ENCODE measurements at regions not wholly inside any gene's neighbourhood (a gene's known extent, or its start where the extent isn't known, plus 50 kb on each side); places are given as distances from the start of the nearest gene placed in this dataset.

GRCh38 chr16:26334218-26335111, 642.7 kb downstream of the HS3ST4 start:
- Mint-ChIP-seq H3K27ac (no peak overlapping the region), H3K4me3 (no peak overlapping the region), H3K9me3 (no peaks in the 10 kb centered on the region), H3K27me3 (ENCODE audit: low read depth) (no peaks in the 10 kb centered on the region), H3K4me1 (ENCODE audit: low read depth) (no peaks in the 10 kb centered on the region), H3K36me3 (ENCODE audit: low read depth) (no peaks in the 10 kb centered on the region)
- DNase-seq (ENCODE audit: low spot score) = no peak

GRCh38 chr16:26335236-26335853, 643.6 kb downstream of the HS3ST4 start:
- no peaks in the 10 kb centered on the region for H3K27me3 Mint-ChIP-seq (ENCODE audit: low read depth)
- no peak overlapping the region for H3K27ac Mint-ChIP-seq
- H3K4me3 Mint-ChIP-seq = no peak overlapping the region
- no peaks in the 10 kb centered on the region for H3K4me1 Mint-ChIP-seq (ENCODE audit: low read depth)
- no peak for DNase-seq (ENCODE audit: low spot score)
- no peaks in the 10 kb centered on the region for H3K9me3 Mint-ChIP-seq
- no peaks in the 10 kb centered on the region for H3K36me3 Mint-ChIP-seq (ENCODE audit: low read depth)

GRCh38 chr16:26342621-26343020, 650.9 kb downstream of the HS3ST4 start:
- H3K9me3 Mint-ChIP-seq = no peaks in the 10 kb centered on the region
- H3K27me3 Mint-ChIP-seq (ENCODE audit: low read depth) = no peaks in the 10 kb centered on the region
- no peaks in the 10 kb centered on the region for H3K36me3 Mint-ChIP-seq (ENCODE audit: low read depth)
- no peak overlapping the region for H3K27ac Mint-ChIP-seq
- DNase-seq (ENCODE audit: low spot score) = no peak
- H3K4me3 Mint-ChIP-seq = no peak overlapping the region
- H3K4me1 Mint-ChIP-seq (ENCODE audit: low read depth) = no peaks in the 10 kb centered on the region

GRCh38 chr16:26344240-26344776, 652.5 kb downstream of the HS3ST4 start:
- Mint-ChIP-seq H3K4me1 (ENCODE audit: low read depth) (no peaks in the 10 kb centered on the region), H3K27me3 (ENCODE audit: low read depth) (no peaks in the 10 kb centered on the region), H3K27ac (no peak overlapping the region), H3K4me3 (no peak overlapping the region), H3K9me3 (no peaks in the 10 kb centered on the region), H3K36me3 (ENCODE audit: low read depth) (no peaks in the 10 kb centered on the region)
- no peak for DNase-seq (ENCODE audit: low spot score)

- no peaks in the 10 kb centered on the region for H3K36me3 Mint-ChIP-seq (ENCODE audit: low read depth)
- no peaks in the 10 kb centered on the region for H3K27me3 Mint-ChIP-seq (ENCODE audit: low read depth)
- no peak overlapping the region for H3K27ac Mint-ChIP-seq
- H3K9me3 Mint-ChIP-seq = no peaks in the 10 kb centered on the region
- no peak for DNase-seq (ENCODE audit: low spot score)
- H3K4me1 Mint-ChIP-seq (ENCODE audit: low read depth) = no peaks in the 10 kb centered on the region
- H3K4me3 Mint-ChIP-seq = no peak overlapping the region
These were observed 653.2 kb downstream of the HS3ST4 start for GRCh38 chr16:26344976-26345375.

GRCh38 chr16:26345966-26346365, 654.2 kb downstream of the HS3ST4 start:
- Mint-ChIP-seq H3K27ac (no peak overlapping the region), H3K27me3 (ENCODE audit: low read depth) (no peaks in the 10 kb centered on the region)

GRCh38 chr16:26348095-26348494, 656.3 kb downstream of the HS3ST4 start:
- Mint-ChIP-seq H3K4me1 (ENCODE audit: low read depth) (no peaks in the 10 kb centered on the region), H3K4me3 (no peak overlapping the region), H3K36me3 (ENCODE audit: low read depth) (no peaks in the 10 kb centered on the region), H3K27ac (no peak overlapping the region), H3K9me3 (no peaks in the 10 kb centered on the region), H3K27me3 (ENCODE audit: low read depth) (no peaks in the 10 kb centered on the region)
- no peak for DNase-seq (ENCODE audit: low spot score)

More at GRCh38 chr16:26345966-26346365, 654.2 kb downstream of the HS3ST4 start:
- no peaks in the 10 kb centered on the region for H3K9me3 Mint-ChIP-seq
- H3K36me3 Mint-ChIP-seq (ENCODE audit: low read depth) = no peaks in the 10 kb centered on the region
- no peak overlapping the region for H3K4me3 Mint-ChIP-seq
- DNase-seq (ENCODE audit: low spot score) = no peak
- no peaks in the 10 kb centered on the region for H3K4me1 Mint-ChIP-seq (ENCODE audit: low read depth)

- Mint-ChIP-seq H3K4me3 (no peak overlapping the region), H3K27me3 (ENCODE audit: low read depth) (no peaks in the 10 kb centered on the region), H3K27ac (no peak overlapping the region), H3K4me1 (ENCODE audit: low read depth) (no peaks in the 10 kb centered on the region), H3K36me3 (ENCODE audit: low read depth) (no peaks in the 10 kb centered on the region), H3K9me3 (peaks cover 6% of the 10 kb centered on the region)
- DNase-seq (ENCODE audit: low spot score) = no peak
These were observed 669.1 kb downstream of the HS3ST4 start for GRCh38 chr16:26360867-26361266.

GRCh38 chr16:26363581-26363980, 671.8 kb downstream of the HS3ST4 start:
- no peaks in the 10 kb centered on the region for H3K36me3 Mint-ChIP-seq (ENCODE audit: low read depth)
- DNase-seq (ENCODE audit: low spot score) = no peak
- no peaks in the 10 kb centered on the region for H3K9me3 Mint-ChIP-seq
- H3K27me3 Mint-ChIP-seq (ENCODE audit: low read depth) = no peaks in the 10 kb centered on the region
- H3K27ac Mint-ChIP-seq = no peak overlapping the region
- H3K4me1 Mint-ChIP-seq (ENCODE audit: low read depth) = no peaks in the 10 kb centered on the region
- H3K4me3 Mint-ChIP-seq = no peak overlapping the region

- H3K36me3 Mint-ChIP-seq (ENCODE audit: low read depth) = no peaks in the 10 kb centered on the region
- no peaks in the 10 kb centered on the region for H3K4me1 Mint-ChIP-seq (ENCODE audit: low read depth)
- DNase-seq (ENCODE audit: low spot score) = no peak
- H3K4me3 Mint-ChIP-seq = no peak overlapping the region
- H3K27me3 Mint-ChIP-seq (ENCODE audit: low read depth) = no peaks in the 10 kb centered on the region
- H3K9me3 Mint-ChIP-seq = no peaks in the 10 kb centered on the region
- no peak overlapping the region for H3K27ac Mint-ChIP-seq
These were observed 673.6 kb downstream of the HS3ST4 start for GRCh38 chr16:26365161-26365940.

GRCh38 chr16:26371349-26371869, 679.6 kb downstream of the HS3ST4 start:
- no peak for DNase-seq (ENCODE audit: low spot score)
- Mint-ChIP-seq H3K27ac (no peak overlapping the region), H3K9me3 (no peaks in the 10 kb centered on the region), H3K36me3 (ENCODE audit: low read depth) (no peaks in the 10 kb centered on the region), H3K4me3 (no peak overlapping the region), H3K4me1 (ENCODE audit: low read depth) (no peaks in the 10 kb centered on the region), H3K27me3 (ENCODE audit: low read depth) (no peaks in the 10 kb centered on the region)

GRCh38 chr16:26374279-26374925, 682.6 kb downstream of the HS3ST4 start:
- Mint-ChIP-seq H3K4me1 (ENCODE audit: low read depth) (no peaks in the 10 kb centered on the region), H3K27me3 (ENCODE audit: low read depth) (no peaks in the 10 kb centered on the region), H3K4me3 (no peak overlapping the region), H3K27ac (no peak overlapping the region), H3K36me3 (ENCODE audit: low read depth) (no peaks in the 10 kb centered on the region), H3K9me3 (no peaks in the 10 kb centered on the region)
- DNase-seq (ENCODE audit: low spot score) = no peak

GRCh38 chr16:26382586-26382985, 684.1 kb upstream of the C16orf82 start:
- Mint-ChIP-seq H3K27ac (no peak overlapping the region), H3K36me3 (ENCODE audit: low read depth) (no peaks in the 10 kb centered on the region), H3K4me3 (no peak overlapping the region), H3K9me3 (no peaks in the 10 kb centered on the region), H3K4me1 (ENCODE audit: low read depth) (no peaks in the 10 kb centered on the region), H3K27me3 (ENCODE audit: low read depth) (no peaks in the 10 kb centered on the region)
- DNase-seq (ENCODE audit: low spot score) = no peak

All from T-helper 2 cell treated with Interferon-gamma antibody and Interleukin-4, amounts not matched to agents 5 μg/mL and 100 μg/mL, for 36 hours (primary cell).